HG02938 (cell line): ENCODE measurements at regions not wholly inside any gene's neighbourhood (a gene's known extent, or its start where the extent isn't known, plus 50 kb on each side); places are given as distances from the start of the nearest gene placed in this dataset.

Experiments
- ATAC-seq: cut with Tn5 transposase; IDR thresholded peaks from one replicate; pipeline ENCODE4 v1.9.1; 2021; ENCODE audit warnings: mild to moderate bottlenecking, moderate library complexity; ENCODE audit not compliant: unreplicated experiment

DNA sequence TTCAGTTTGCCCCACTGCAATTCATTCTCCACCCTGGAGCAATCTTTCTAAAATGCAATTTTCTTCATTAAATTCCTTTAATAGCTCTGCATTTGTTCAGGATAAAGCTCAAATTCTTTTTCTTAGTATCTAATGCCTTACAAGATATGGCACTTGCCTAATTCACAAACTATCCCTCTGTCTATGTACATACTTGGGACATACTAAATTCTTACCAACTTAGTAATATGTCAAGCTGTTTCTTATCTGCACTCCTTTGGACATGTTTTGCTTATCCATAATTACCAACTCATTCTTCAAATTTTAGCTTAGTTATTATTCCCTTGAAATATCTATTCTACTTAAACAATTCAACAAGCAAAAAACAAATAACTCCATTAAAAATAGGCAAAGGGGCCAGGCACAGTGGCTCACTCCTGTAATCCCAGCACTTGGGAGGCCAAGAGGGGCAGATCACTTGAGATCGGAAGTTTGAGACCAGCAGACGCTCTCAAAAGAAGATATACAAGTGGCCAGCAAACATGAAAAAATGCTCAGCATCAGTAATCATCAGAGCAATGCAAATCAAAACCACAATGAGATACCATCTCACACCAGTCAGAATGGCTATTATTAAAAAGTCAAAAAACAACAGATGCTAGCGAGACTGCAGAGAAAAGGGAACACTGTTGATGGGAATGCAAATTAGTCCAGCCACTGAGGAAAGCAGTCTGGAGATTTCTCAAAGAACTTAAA, 96.9 kb downstream of the FAM76B start:
- ATAC-seq: no peak

DNA sequence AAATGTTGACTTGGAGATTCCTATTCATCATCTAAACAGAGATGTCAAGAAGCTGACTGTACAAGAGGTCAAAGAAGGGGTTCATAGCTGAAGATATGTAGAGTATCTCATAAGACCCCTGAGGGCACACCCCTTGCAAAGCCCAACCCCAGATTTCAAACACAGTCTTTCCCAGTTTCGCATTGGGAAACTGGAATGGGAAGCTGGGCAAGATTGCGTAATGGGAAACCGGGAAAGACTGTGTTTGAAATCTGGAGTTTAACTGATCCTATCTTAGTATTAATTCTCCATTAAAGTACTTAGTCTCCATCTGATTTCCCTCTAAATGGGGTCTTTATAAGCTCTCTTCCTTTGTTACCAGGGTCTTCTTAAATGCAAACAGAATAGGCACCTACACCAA, 99.5 kb downstream of the FAM76B start:
- ATAC-seq: no peak

DNA sequence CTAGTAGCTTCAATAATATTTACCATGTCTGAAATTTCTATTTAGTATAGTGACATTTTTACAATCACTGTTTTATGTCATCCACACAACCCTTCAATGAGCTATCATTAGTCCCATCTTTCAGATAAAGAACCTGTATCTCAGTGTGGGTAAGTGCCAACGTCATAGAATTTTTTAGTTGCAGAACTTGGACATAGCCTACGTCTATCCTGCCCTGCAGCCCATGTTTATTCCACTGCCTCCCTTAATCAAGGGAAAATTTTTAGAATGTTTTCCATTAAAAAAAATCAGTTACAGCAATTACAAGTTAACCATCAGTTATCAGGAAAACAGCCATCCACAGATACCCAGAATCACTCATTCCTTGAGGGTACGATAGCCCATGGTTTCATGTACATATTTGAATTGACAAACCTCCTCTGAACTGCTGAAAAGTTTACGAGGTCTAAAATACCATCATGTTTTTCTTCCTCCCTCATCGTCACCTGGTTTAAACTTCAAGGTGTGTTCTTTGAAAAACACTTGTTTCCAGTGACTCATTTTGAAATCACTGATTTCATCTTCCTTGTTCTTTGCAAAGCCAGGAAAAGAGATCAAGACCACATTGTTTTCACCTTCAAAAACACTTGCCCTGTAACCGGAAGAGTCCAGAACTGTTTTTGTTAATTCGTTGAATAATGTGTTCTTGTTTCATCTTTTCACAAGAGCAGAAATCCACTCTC, 100.9 kb downstream of the FAM76B start:
- no peak for ATAC-seq

DNA sequence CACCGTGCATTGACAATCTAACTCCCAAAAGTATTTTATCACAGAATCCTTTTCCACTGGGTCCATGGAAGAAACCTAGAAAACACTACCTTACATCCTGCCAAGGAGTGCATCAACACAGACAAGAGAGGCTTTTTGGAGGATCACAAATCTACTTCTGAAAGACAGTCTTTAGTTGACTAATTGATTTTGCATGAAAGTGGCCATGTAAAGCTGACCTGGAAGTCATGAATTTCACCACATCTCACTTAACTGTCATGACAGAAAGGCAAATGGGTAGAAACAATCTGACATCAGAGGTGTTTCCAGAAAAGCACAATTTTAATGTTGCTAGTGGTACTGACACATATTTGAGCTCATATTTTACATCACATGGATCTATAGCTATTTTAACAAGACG, 101.6 kb downstream of the FAM76B start:
- no peak for ATAC-seq

DNA sequence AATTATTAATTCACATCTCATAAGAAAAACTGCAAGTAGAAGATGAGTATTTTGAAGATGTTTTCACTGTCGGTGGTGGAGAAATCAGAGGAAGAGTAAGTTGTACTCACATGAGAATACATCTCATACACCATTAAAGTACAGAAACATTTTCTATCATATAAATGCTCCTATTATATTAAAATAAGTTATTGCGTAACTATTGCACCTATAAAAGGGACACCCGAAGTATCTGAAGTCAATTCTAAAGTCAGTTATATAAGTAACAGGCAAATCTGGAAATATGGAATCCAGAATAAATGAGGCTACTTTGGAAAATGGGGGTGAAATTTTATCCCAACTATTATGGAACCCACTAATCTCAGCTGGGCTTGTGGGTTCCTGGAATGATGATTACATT, 103.3 kb downstream of the FAM76B start:
- ATAC-seq: no peak

DNA sequence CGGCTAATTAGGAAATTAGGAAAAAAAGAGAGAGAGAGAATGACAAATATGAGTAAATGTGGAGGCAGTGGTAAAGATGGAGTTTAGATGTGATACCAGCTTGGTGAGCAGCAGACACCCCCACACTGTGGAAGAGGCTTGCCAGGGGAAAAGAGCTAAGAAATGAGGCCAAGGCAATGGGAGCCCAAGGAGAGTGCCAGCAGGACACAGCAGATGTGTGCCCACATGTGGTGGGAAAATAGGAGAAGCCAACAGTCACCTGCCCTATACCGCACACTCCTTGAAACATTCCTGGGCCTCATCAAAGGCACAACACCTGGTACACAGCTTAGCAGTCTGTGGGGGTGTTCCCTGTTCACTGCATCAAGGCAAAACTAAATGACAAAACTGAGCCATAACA, 104.9 kb downstream of the FAM76B start:
- no peak for ATAC-seq

DNA sequence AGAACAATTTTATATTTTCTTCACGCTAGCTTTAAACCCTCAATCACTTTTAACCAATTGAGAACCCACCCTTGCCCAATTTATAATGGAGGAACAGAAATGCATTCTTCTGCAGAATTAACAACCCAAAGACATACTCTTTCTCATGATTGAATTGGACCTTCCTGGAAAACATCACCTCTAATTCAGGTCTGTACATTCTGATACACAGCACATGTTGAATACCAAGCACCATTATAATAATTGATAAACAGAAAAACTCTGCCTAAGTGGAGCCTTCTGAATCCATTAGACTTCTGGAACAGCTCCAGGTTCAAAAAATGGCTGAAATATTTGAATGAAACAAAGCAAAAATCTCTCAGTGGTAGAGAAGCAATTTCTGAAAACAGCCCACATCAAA, 105.4 kb downstream of the FAM76B start:
- ATAC-seq: no peak

DNA sequence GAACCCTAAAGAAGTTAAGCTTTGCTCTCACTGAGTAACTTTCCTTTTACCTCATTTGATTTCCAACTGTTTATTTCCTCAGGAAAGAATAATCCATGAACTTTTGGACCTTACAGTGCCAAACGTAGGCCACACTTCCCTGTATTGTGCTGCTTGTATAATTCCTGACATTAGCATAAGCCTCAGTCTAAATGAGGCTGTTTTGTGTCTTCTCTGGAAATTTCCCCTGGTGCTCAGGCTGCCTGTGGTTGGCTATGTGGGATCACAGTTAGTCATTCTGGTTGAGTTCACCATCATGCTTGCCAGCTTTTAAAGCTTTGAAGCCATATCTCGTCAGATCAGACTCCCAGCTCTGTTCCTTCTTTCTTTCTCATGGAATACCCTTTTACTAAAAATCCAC, 107.0 kb downstream of the FAM76B start:
- no peak for ATAC-seq

DNA sequence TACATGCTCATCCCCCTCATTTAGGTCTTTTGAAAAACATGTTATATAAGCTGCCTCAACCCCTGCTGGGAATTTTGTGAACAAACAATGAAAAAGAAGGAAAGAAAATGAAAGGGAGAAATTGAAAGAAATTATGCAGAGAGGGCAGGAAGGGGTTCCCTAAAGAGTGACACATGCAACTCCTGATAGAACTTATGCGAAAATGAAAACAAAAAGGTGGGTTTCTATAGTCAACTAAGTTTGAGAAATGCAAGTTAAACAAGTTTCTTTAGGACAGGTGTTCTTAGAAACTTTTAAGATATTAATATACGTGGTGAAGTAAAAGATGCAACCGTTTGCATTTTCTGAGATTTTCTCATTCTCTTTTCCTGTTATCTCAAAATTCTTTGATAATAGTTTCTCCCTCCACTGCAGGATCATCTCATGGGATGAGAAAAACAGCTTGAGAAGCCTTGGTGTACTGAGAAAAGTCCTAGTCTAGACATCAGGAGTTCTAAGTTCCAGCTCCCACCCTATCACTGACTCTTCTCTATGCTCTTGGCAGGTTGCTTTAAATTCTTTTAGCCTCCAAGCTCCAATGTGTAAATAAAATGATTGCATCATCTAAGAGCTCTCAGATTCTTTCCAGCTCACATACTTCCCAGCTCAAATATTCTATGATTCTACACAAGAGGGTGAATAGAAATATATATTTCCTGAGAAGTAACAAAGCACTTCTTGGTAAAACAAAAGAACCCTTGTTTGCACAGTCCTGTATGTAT, 109.2 kb downstream of the FAM76B start:
- ATAC-seq: peak; percentile 79

DNA sequence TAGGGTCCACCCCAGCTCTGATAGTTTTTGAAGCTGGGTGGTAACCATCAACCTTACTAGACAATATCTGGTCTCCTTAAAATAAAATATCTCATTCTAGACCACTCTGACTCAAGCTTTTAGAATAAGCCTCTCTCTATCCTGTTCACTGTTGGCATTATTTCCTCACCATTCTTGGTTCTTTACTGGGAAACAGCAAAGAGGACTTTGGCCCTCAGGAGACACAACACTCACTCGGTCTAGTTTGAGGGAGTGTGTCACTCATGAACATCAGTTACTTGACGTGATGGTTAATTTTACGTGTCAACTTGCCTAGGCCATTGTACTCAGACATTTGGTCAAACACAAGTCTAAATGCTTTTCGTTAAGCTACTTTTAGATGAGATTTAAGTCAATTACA, 110.6 kb downstream of the FAM76B start:
- ATAC-seq: no peak

DNA sequence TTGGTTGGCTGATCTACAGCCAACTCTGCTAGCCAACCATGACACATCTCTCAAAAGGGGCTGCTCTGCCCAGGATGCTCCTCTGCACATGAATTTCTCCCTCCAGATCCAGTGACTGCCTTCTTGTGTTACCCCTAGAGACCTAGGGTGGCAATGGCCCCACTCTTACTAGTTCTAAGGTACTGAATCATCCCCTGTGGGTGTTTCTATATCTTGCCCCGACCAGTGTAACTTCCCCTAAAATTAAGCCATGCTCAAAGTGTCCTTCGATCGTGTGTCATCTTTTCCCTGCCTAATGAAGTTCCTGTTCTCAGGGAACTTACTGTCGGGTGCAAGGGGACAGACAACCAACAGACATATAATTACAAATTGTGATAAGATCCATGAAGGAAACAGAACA, 113.3 kb downstream of the FAM76B start:
- no peak for ATAC-seq

DNA sequence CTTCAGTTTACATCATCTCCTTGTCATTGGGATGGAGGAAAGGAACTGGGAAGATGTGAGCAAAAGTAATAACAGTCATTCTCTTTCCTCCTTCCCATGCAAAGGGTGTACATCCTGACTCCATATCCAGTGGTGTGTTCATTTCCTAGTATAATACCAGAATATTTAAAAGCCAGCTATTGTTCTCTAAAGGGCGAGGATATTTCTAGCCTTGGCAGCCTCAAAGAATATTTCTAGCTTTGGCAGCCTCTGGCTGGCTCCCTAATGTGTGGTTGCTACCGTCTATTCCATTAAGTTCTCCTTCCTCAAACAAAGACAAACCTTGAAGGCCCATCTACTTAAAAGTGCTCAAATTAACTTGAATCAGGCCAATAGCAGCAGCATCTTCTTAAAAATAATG, 114.0 kb downstream of the FAM76B start:
- no peak for ATAC-seq

DNA sequence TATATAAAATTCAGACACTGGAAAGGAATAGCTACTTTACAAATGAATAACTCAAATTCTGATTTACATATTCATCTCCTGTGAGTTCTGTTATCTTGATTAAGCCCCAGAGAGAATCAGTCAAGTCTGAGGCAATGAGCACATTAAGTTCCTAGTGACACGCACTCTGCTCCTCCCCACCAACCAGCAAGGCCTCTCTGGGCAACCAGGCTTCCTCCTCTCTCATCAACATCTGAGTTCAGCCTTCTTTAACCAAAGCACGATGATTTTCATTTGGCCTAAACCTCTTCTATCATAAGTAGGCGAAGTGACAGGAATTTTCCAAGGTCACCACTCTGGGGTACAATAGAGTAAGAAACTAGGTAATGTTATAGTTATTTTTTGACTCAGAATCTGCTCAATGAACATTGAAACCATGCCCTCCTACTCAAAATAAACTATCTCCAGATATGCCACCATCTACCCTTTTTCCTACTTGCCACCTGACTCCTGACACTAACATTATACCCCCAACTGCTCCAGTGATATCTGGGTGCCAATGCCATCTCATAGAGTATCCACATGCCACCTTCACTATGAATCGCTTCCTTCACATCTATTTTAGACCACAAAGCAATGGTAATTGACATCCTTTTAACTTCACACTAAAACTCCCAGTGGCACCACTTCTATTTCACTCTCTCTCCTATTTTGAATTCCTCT, 114.8 kb downstream of the FAM76B start:
- no peak for ATAC-seq

DNA sequence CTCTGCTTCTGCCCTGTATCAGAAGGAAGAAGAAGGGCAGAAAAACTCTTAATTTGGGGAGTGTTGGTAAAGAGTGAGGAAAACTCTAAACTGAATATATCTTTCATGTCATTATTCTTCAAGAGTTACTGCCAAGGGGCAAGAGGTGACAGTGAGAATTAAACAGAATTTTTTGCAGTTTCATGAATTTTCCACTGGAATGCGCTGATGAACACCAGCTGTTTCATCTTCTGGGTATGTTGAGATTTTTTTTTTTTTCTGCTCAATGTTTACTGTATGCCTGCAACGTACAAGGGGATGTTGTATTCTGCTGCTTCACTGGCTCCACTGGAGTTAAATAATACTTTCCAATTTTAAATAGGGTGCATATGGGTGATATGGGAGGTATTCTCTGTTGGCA, 117.8 kb downstream of the FAM76B start:
- no peak for ATAC-seq

DNA sequence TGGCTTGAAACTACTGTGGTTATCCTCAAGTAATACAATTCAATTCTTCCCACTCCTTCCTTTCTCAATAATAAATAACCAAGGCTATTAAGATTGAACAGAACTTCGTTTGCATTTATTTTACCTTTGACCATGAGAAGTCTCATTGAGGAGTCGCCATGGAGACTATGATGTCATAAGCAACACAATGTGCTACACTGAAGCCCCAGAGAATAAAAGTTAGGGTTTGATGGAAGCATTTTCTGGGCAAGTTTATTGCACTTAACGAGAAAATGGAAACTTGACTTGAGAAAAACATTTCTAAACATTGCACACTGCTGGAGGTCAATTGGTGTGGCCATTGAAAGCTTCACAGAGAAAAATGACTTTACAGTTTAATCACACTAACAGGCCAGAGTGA, 121.5 kb downstream of the FAM76B start:
- no peak for ATAC-seq

DNA sequence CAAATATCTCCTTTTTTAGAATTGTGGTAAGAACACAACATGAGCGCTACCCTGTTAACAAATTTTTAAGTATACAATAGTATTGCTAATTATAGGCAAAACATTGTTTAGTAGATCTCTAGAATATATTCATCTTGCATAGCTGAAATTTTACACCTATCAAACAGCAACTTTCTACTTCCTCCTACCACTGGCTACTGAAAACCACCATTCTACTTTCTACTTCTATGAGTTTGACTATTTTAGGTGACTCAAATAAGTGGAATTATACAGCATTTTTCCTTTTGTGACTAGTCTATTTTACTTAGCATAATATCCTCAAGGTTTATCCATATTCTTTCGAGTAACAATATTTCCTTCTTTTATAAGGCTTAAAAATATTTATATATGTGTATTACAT, 128.4 kb downstream of the FAM76B start:
- no peak for ATAC-seq

DNA sequence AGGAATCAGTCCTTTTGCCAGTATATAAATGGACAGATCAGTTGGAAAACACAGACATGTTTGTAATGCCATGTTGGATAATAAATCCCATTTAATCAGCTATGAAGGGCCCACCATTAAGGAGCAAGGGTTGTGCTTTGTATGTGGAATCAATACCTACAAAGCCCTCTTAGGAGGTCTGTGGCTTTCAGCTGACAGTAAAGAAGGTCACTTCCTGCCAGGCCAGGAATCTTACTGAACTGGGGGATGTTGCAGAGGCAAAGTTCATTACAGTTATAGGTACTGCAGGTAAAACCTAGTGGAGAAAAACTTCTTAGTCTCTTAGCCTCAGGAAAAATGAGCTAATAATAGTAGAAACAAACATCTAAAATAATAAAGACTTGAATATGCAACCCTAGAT, 129.5 kb downstream of the FAM76B start:
- no peak for ATAC-seq

DNA sequence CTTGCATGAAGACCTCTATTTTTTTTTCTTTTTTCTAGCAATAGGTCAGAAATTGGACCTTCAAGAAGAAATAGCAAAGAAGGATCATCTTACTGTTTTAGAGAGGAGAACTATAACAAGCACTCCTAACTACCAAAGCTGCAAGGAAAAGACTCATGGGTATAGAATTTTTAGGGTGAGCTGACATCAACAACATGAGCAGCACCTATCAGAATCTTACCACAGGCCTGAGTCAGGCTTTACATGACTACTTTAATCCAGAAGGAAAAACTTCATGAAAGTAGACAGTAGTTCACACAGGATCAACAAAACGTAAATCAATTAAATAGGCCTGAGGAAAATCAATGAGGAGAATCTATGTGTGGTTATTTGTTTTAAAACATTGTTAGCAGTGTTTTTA, 130.5 kb downstream of the FAM76B start:
- ATAC-seq: no peak

DNA sequence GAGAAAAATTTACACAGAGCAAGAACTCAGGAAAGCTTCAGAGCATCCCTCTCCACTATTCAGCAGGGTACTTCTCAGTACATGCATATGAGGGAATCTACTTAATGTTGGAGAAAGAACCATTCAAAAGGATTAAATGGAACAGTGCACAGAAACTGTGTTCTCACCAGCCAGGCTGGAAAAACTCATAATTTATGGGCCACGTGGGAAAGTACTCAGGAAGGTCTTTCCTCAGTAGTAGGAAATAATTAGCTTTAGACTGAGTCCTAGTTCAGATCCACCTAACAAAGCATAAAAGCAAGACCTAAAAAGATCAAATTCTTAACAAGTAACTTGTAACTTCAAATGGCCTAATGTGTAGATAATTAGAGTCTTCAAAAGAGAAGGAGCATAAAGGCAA, 134.0 kb downstream of the FAM76B start:
- ATAC-seq: no peak

DNA sequence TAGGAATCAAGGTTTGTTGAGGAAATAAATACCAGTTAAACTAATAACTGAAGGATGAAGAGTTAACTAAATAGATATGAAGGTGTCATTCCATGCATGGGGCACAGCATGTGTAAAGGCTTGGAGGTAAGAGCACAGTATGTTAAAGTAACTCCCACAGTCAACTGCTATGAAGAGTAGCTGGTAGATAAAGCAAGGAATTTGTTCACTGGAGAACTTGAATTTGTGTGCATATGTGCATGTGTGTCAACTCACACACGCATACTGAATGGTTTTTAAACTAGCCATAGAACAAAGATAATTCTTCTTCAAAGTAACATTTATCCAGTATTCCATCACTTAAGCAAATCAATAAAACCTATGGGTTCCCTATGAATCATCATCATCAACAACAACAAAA, 135.9 kb downstream of the FAM76B start:
- no peak for ATAC-seq

DNA sequence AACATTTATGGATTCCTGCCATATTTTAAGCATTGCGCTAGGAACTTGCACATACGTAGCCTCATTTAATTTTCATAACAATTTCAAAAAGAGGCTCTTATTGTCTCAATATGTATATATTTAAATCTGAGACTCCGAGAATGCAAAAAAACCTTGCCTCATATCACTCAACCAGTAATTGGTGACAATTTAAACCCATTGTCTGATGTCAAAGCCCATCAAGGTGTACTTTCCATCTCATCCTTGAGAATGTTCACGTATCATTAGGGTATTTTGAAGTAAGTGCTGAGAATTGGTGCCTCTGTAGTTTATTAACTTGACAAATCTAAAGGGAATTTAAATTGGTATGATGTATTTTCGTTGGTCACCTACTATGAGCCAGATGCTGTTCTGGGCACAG, 136.5 kb downstream of the FAM76B start:
- ATAC-seq: no peak
